Uterus (tissue), 2 donors: ENCODE measurements at regions not wholly inside any gene's neighbourhood (a gene's known extent, or its start where the extent isn't known, plus 50 kb on each side); places are given as distances from the start of the nearest gene placed in this dataset.

ENCODE experiments used
- POLR2A ChIP-seq, 2 donors: fragments of 450-650 bp; IDR thresholded peaks; one replicate each; pipeline ENCODE4 v1.6.1; 2016; ENCODE audit warnings: antibody characterized with exemption in 2 of 2, mild to moderate bottlenecking in 1 of 2, moderate library complexity in 1 of 2
- TF ChIP-seq, protein P1 (sequence below), 4 experiments: fragments of 200-600 bp in 2 of 4; fragments of 450-650 bp in 2 of 4; sonication (generic) in 2 of 4; IDR thresholded peaks; one replicate each; pipeline ENCODE4 v1.5.1; 2016 to 2019; ENCODE audit warnings: antibody characterized with exemption in 4 of 4, mild to moderate bottlenecking in 2 of 4, moderate library complexity in 1 of 4

GRCh38 chr10:65355141-65355680 is 1570.6 kb upstream of the LRRTM3 start:
- TF ChIP-seq, protein P1, sequence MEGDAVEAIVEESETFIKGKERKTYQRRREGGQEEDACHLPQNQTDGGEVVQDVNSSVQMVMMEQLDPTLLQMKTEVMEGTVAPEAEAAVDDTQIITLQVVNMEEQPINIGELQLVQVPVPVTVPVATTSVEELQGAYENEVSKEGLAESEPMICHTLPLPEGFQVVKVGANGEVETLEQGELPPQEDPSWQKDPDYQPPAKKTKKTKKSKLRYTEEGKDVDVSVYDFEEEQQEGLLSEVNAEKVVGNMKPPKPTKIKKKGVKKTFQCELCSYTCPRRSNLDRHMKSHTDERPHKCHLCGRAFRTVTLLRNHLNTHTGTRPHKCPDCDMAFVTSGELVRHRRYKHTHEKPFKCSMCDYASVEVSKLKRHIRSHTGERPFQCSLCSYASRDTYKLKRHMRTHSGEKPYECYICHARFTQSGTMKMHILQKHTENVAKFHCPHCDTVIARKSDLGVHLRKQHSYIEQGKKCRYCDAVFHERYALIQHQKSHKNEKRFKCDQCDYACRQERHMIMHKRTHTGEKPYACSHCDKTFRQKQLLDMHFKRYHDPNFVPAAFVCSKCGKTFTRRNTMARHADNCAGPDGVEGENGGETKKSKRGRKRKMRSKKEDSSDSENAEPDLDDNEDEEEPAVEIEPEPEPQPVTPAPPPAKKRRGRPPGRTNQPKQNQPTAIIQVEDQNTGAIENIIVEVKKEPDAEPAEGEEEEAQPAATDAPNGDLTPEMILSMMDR (IDR thresholded peaks at IDR 0.05): no peak
- TF ChIP-seq POLR2A (IDR thresholded peaks at IDR 0.05): no peak
